AG04450 (cell line): ENCODE measurements at regions not wholly inside any gene's neighbourhood (a gene's known extent, or its start where the extent isn't known, plus 50 kb on each side); places are given as distances from the start of the nearest gene placed in this dataset.

ENCODE experiments used
- CTCF ChIA-PET: fragments of 300-600, 350-600 bp; formaldehyde crosslinking; extraction: SDS; loops from one replicate; lab custom pipeline; 2022; ENCODE audit warnings: antibody characterized with exemption, inconsistent platforms; lab: Charles Lee
- POLR2A ChIA-PET: fragments of 350-600 bp; formaldehyde crosslinking; extraction: SDS; loops from one replicate; lab custom pipeline; 2021; ENCODE audit warnings: antibody characterized with exemption, inconsistent platforms; lab: Yijun Ruan, JAX
- DNase-seq: peaks from one replicate; pipeline ENCODE4 v3.0.0-alpha.2; 2011; ENCODE audit warnings: low read depth, low spot score
- H3K27ac ChIP-seq: one replicate; pipeline ENCODE4 v1.5.1; 2012; ENCODE audit warnings: low read depth, low read length, control low read depth
- H3K27me3 ChIP-seq: one replicate; pipeline ENCODE4 v1.6.0; 2012; ENCODE audit warnings: low read length; ENCODE audit not compliant: control insufficient read depth, insufficient read depth
- H3K4me3 ChIP-seq: 2 replicates; pipeline ENCODE4 v1.5.1; 2011; ENCODE audit warnings: mild to moderate bottlenecking, low read depth, low read length, control low read depth
- H3K9me3 ChIP-seq: 2 replicates; pipeline ENCODE4 v1.5.1; 2012; ENCODE audit warnings: low read length; ENCODE audit not compliant: control insufficient read depth, insufficient read depth
- TF ChIP-seq, protein P1 (sequence below): IDR thresholded peaks from 2 replicates; pipeline ENCODE4 v1.5.1; 2011; ENCODE audit warnings: low read depth, low read length, control low read depth, inconsistent platforms

DNA sequence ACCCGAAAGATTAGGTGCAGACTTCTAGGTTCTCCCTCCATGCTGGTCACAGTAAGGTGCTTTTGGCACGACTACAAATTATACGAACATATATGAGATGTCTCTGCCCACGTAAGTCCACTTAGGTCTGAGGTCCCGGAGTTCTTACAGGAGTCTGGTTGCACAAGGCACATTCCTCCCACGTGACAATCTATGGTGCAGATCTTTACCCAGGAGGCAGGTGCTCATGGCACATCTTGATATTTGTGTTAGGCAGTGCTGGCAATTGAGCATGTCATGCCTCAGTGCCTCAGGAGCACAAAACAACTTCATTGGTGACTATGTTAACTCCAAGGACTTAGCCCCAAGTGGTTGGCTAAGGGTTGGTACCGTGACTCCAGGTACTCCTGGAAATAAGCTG is 92.0 kb upstream of the AMN1 start:
- Histone ChIP-seq H3K27ac (no peak overlapping the region), H3K9me3 (no peaks in the 10 kb centered on the region; the same call in 1 of the 2 replicates), H3K4me3 (no peak overlapping the region), H3K27me3 (no peaks in the 10 kb centered on the region)
- CTCF ChIA-PET: no interaction called here
- POLR2A ChIA-PET: no interaction called here
- TF ChIP-seq, protein P1, sequence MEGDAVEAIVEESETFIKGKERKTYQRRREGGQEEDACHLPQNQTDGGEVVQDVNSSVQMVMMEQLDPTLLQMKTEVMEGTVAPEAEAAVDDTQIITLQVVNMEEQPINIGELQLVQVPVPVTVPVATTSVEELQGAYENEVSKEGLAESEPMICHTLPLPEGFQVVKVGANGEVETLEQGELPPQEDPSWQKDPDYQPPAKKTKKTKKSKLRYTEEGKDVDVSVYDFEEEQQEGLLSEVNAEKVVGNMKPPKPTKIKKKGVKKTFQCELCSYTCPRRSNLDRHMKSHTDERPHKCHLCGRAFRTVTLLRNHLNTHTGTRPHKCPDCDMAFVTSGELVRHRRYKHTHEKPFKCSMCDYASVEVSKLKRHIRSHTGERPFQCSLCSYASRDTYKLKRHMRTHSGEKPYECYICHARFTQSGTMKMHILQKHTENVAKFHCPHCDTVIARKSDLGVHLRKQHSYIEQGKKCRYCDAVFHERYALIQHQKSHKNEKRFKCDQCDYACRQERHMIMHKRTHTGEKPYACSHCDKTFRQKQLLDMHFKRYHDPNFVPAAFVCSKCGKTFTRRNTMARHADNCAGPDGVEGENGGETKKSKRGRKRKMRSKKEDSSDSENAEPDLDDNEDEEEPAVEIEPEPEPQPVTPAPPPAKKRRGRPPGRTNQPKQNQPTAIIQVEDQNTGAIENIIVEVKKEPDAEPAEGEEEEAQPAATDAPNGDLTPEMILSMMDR: no peak
- DNase-seq: no peak

DNA sequence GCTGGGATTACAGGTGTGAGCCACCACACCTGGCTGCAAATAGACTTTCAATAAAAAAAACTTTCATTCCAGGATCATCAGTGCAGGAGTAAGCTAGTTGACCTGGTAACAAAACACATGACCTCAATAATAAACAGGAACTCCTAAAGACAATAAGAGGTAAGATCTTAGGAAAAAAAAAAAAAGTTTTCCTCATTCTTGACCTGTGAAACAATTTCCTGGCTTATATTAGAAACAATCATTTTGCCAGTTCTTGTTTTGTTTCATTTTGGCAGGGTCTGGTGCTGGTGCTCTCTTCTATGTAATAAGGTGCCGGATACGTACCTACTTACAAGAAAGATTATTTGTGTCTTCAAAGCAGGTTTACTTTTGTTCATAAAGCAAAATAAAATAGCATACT is 90.6 kb upstream of the AMN1 start:
- no peaks in the 10 kb centered on the region for H3K27me3 ChIP-seq
- POLR2A ChIA-PET: interaction anchor here (0.8 kb wide), 1 partner anchor 190 kb away, joined by 3 read pairs; no protein-coding TSS in a partner anchor
- TF ChIP-seq, protein P1: no peak
- no peak for DNase-seq
- no peaks in the 10 kb centered on the region; the same call in 1 of the 2 replicates for H3K9me3 ChIP-seq
- CTCF ChIA-PET: interaction anchor here (0.5 kb wide), 1 partner anchor 159 kb away, joined by 3 read pairs; no protein-coding TSS in a partner anchor
- H3K4me3 ChIP-seq: no peak overlapping the region
- no peak overlapping the region for H3K27ac ChIP-seq

DNA sequence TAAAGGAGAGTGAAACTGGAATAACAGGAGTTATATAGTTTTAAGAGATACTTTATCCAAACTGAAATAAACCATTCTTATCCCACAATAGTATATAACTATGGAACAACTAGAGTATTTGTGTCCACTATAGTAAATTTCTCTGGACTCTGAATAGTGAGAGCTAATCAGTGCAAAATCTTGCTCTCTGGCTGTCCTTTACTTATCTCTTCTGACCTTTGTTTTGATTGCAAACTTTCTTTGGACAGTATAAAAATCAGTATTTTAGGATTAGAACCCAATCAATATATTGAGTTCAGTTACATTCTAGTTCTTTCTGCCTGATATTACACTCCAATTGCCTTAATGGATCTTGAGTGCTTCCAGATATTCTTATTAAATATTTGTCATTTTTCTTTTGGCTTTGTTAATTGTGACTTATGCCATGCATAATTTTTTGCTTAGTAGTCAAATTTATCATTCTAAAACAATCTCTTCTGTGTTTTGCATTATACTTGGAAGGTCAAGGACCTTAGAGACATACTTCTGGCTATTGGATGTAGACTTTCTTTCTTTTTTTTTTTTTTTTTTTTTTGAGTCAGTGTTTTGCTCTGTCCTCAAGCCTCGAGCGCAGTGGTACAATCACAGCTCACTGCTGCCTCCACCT is 89.9 kb upstream of the AMN1 start:
- no peak overlapping the region for H3K27ac ChIP-seq
- DNase-seq: no peak
- no peak overlapping the region for H3K4me3 ChIP-seq
- H3K27me3 ChIP-seq: no peaks in the 10 kb centered on the region
- POLR2A ChIA-PET: interaction anchor here (0.8 kb wide), 1 partner anchor 189 kb away, joined by 3 read pairs; no protein-coding TSS in a partner anchor
- TF ChIP-seq, protein P1: no peak
- H3K9me3 ChIP-seq: no peaks in the 10 kb centered on the region
- CTCF ChIA-PET: interaction anchor here (0.5 kb wide), 1 partner anchor 160 kb away, joined by 3 read pairs; no protein-coding TSS in a partner anchor

DNA sequence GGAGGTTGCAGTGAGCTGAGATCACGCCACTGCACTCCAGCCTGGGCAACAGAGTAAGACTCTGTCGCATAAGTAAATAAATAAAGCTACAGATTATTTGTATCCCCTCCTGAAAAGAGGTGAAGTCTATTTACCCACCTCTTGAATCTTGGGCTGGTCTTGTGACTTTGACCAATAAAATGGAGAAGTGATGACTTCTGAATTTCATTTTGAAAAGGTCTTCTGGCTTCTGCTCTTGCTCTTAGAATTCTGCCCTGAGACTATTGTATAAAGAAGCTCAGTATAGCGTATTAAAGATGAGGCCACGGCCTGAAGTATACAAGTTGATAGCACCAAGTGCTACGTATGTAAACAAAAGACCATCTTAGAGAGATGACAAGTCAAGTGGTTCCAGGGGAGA is 88.3 kb upstream of the AMN1 start:
- POLR2A ChIA-PET: no interaction called here
- TF ChIP-seq, protein P1: no peak
- no peak overlapping the region for H3K27ac ChIP-seq
- no peaks in the 10 kb centered on the region for H3K9me3 ChIP-seq
- H3K4me3 ChIP-seq: no peak overlapping the region
- no peaks in the 10 kb centered on the region for H3K27me3 ChIP-seq
- DNase-seq: no peak
- CTCF ChIA-PET: no interaction called here

DNA sequence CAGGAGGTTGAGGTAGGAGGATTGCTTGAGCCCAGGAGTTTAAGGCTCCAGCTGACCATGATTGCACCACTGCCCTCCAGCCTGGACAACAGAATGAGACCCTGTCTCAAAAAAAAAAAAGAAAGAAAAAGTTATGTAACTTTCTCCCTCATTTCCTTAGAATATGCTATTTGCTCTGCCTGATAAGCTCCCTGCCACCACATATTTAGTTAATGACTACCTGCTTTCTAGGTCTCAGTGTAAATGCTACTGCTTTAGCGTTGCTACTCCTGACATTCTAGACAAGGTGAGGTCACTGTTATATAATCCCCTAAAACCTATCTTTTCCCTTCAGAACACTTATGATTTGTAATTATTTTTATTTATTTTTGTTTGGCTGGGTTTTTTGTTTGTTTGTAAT is 86.3 kb upstream of the AMN1 start:
- ChIA-PET CTCF (no interaction called here), POLR2A (no interaction called here)
- DNase-seq: no peak
- TF ChIP-seq, protein P1: no peak
- Histone ChIP-seq H3K4me3 (no peak overlapping the region), H3K27ac (no peak overlapping the region), H3K27me3 (no peaks in the 10 kb centered on the region), H3K9me3 (no peaks in the 10 kb centered on the region)
